ENCODE measurements at regions not wholly inside any gene's neighbourhood (a gene's known extent, or its start where the extent isn't known, plus 50 kb on each side); places are given as distances from the start of the nearest gene placed in this dataset.

- TF ChIP-seq BCL3 (CRISPR knock-in tag; IDR thresholded peaks at IDR 0.05) (no peak), SMAD3 (CRISPR knock-in tag; IDR thresholded peaks at IDR 0.05) (no peak), E2F5 (CRISPR knock-in tag; conservative IDR thresholded peaks at IDR 0.05) (no peak), ZNF550 (CRISPR knock-in tag; IDR thresholded peaks at IDR 0.05; ENCODE audit: borderline replicate concordance) (no peak), MED8 (CRISPR knock-in tag; IDR thresholded peaks at IDR 0.05; ENCODE audit: insufficient replicate concordance) (no peak), ZNF331 (CRISPR knock-in tag; IDR thresholded peaks at IDR 0.05) (no peak), REL (CRISPR knock-in tag; conservative IDR thresholded peaks at IDR 0.05) (no peak)
Measured at GRCh38 chr17:14525551-14526455, 224.9 kb downstream of the HS3ST3B1 start (continued).

- no TSS peak for BruUV-seq (replicated peaks)
- intact Hi-C loops (cut with micrococcal nuclease; ENCODE audit: unreplicated experiment) (no loop called here), in situ Hi-C loops (cut with HindIII; ENCODE audit: extremely low pct_ligation_motif_present, low pct_unique_long_range_greater_than_20kb) (no loop called here)
- ChIA-PET CTCF (ENCODE audit: low intra/inter-chr PET ratio, low total read pairs) (no interaction called here), POLR2A (interaction anchor here (0.7 kb wide), 1 partner anchor 217 kb away, joined by 3 read pairs; no protein-coding TSS in a partner anchor)
- Histone ChIP-seq H3K4me2 (ENCODE audit: low read depth, low read length) (no peak overlapping the region), H3K27ac (ENCODE audit: extremely low read length, insufficient read depth, low read length) (no peak overlapping the region), H3K79me2 (ENCODE audit: insufficient read depth, low read length) (no peaks in the 10 kb centered on the region), H3K9me3 (ENCODE audit: low read length) (no peaks in the 10 kb centered on the region), H3K27me3 (ENCODE audit: control insufficient read depth in 1 of 2, insufficient read depth in 2 of 2, low read length in 2 of 2) (no peaks in the 10 kb centered on the region), H3K36me3 (replicated peaks in 1 of 2; ENCODE audit: control insufficient read depth in 1 of 2, insufficient read depth in 2 of 2, low read length in 2 of 2) (peaks cover 3 to 15% of the 10 kb centered on the region in 2 experiments; a peak in 3 of 5 replicates), H2AFZ (ENCODE audit: low read length) (no peak overlapping the region), H3K9ac (ENCODE audit: insufficient read depth, low read depth, low read length) (no peak overlapping the region), H3K4me3 (replicated peaks in 1 of 3; ENCODE audit: insufficient read depth in 1 of 3, low read depth in 2 of 3, low read length in 3 of 3) (no peak overlapping the region), H4K20me1 (ENCODE audit: insufficient read depth, low read length) (no peaks in the 10 kb centered on the region), H3K4me1 (ENCODE audit: insufficient read depth, low read length) (no peaks in the 10 kb centered on the region)
- 96% methylated on average over 3 of the region's 3 CpGs for WGBS (ENCODE audit: low lambda C conversion rate)
- no peak for FAIRE-seq
- ATAC-seq: no peak
- DNase-seq (ENCODE audit: low spot score): no peak
- TF ChIP-seq HINFP (CRISPR knock-in tag; IDR thresholded peaks at IDR 0.05; ENCODE audit: low read depth) (no peak), ZNF235 (CRISPR knock-in tag; IDR thresholded peaks at IDR 0.05; ENCODE audit: borderline replicate concordance) (no peak), ZUFSP (CRISPR knock-in tag; IDR thresholded peaks at IDR 0.05; ENCODE audit: borderline replicate concordance) (no peak), CEBPZ (IDR thresholded peaks at IDR 0.05; ENCODE audit: low read length) (no peak), MXI1 (IDR thresholded peaks at IDR 0.05; ENCODE audit: borderline replicate concordance, low read depth, low read length) (no peak)
Measured at GRCh38 chr17:14522795-14523387, 222.0 kb downstream of the HS3ST3B1 start.

All from HepG2 (cell line).